GM23338 (cell line): ENCODE measurements at regions not wholly inside any gene's neighbourhood (a gene's known extent, or its start where the extent isn't known, plus 50 kb on each side); places are given as distances from the start of the nearest gene placed in this dataset.

Source experiments
- CREB1 ChIP-seq: fragments of 250-450 bp; sonication (Bioruptor Pico); IDR thresholded peaks from 2 replicates; pipeline ENCODE4 v1.5.0; 2020; ENCODE audit warnings: low read depth, mild to moderate bottlenecking, moderate library complexity
- CTCF ChIP-seq, 2 experiments: fragments of 200-600 bp in 1 of 2; sonication (generic) in 1 of 2; conservative IDR thresholded peaks; 2 replicates each; pipeline versions ENCODE4 v1.5.1 to v1.6.1; 2016 to 2017; ENCODE audit warnings: antibody characterized with exemption in 2 of 2, low read depth in 2 of 2, mild to moderate bottlenecking in 2 of 2, moderate library complexity in 1 of 2
- EZH2 ChIP-seq: fragments of 200-600 bp; sonication (generic); IDR thresholded peaks from one replicate; pipeline ENCODE4 v1.8.0; 2017; ENCODE audit warnings: antibody characterized with exemption, mild to moderate bottlenecking, low read depth; ENCODE audit not compliant: unreplicated experiment
- EZH2phosphoT487 ChIP-seq: fragments of 200-600 bp; sonication (generic); IDR thresholded peaks from one replicate; pipeline ENCODE4 v1.8.1; 2018; ENCODE audit warnings: antibody characterized with exemption; ENCODE audit not compliant: unreplicated experiment
- JUNB ChIP-seq: IDR thresholded peaks from one replicate; pipeline ENCODE4 v1.6.1; 2016; ENCODE audit warnings: antibody characterized with exemption; ENCODE audit not compliant: unreplicated experiment
- NANOG ChIP-seq: IDR thresholded peaks from 2 replicates; pipeline ENCODE4 v1.6.1; 2016; ENCODE audit warnings: antibody characterized with exemption, borderline replicate concordance
- POLR2AphosphoS5 ChIP-seq: IDR thresholded peaks from 2 replicates; pipeline ENCODE4 v1.6.1; 2016; ENCODE audit warnings: antibody characterized with exemption, low read depth
- ZNF114 ChIP-seq: fragments of 250-450 bp; sonication (Bioruptor Pico); IDR thresholded peaks from 2 replicates; pipeline ENCODE4 v1.5.0; 2020; ENCODE audit warnings: mild to moderate bottlenecking, moderate library complexity
- TF ChIP-seq, protein P1 (sequence below): IDR thresholded peaks from one replicate; pipeline ENCODE4 v1.6.1; 2018; ENCODE audit warnings: antibody characterized with exemption; ENCODE audit not compliant: unreplicated experiment
- TF ChIP-seq, protein P2 (sequence below): IDR thresholded peaks from 2 replicates; pipeline ENCODE4 v1.6.1; 2016; ENCODE audit warnings: antibody characterized with exemption

DNA sequence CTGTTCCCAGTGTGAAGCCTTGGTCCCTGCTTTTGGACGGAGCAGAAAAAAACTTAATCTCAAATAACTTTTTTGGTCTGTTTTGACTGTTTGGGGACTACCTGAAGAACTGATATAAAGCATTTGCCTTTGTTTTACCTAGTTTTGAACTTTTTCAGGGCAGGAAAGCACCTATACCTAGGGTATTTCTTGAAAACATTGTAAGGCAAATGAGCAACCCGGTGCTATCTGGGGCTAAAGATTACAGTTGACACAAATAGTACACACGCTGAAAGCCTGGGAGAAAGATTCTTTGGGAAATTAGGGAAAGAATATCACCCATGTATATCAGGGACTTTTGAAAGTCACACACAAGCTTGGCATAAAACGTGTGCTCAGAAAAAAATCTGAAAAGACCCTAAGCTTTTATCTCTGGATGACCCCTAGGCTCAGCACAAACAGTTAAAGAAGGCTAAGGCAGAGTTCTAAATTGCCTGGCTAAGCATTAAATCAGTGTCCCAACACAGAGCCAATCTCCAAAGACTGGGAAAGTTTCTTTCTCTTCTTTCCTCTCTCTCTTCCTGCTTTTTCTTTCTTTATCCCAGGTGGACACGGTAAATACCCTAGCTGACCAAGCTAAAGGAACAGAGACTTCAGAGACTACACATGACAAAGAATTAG is 389.8 kb downstream of the SH2D4B start:
- TF ChIP-seq POLR2AphosphoS5 = no peak
- TF ChIP-seq CTCF (conservative IDR thresholded peaks at IDR 0.05; ENCODE audit: low read depth in 2 of 2) = no peak
- no peak for TF ChIP-seq JUNB
- TF ChIP-seq EZH2 = no peak
- TF ChIP-seq EZH2phosphoT487 = no peak
- TF ChIP-seq, protein P1, sequence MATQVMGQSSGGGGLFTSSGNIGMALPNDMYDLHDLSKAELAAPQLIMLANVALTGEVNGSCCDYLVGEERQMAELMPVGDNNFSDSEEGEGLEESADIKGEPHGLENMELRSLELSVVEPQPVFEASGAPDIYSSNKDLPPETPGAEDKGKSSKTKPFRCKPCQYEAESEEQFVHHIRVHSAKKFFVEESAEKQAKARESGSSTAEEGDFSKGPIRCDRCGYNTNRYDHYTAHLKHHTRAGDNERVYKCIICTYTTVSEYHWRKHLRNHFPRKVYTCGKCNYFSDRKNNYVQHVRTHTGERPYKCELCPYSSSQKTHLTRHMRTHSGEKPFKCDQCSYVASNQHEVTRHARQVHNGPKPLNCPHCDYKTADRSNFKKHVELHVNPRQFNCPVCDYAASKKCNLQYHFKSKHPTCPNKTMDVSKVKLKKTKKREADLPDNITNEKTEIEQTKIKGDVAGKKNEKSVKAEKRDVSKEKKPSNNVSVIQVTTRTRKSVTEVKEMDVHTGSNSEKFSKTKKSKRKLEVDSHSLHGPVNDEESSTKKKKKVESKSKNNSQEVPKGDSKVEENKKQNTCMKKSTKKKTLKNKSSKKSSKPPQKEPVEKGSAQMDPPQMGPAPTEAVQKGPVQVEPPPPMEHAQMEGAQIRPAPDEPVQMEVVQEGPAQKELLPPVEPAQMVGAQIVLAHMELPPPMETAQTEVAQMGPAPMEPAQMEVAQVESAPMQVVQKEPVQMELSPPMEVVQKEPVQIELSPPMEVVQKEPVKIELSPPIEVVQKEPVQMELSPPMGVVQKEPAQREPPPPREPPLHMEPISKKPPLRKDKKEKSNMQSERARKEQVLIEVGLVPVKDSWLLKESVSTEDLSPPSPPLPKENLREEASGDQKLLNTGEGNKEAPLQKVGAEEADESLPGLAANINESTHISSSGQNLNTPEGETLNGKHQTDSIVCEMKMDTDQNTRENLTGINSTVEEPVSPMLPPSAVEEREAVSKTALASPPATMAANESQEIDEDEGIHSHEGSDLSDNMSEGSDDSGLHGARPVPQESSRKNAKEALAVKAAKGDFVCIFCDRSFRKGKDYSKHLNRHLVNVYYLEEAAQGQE = no peak
- no peak for TF ChIP-seq ZNF114
- TF ChIP-seq CREB1 (CRISPR knock-in tag) = no peak
- TF ChIP-seq, protein P2, sequence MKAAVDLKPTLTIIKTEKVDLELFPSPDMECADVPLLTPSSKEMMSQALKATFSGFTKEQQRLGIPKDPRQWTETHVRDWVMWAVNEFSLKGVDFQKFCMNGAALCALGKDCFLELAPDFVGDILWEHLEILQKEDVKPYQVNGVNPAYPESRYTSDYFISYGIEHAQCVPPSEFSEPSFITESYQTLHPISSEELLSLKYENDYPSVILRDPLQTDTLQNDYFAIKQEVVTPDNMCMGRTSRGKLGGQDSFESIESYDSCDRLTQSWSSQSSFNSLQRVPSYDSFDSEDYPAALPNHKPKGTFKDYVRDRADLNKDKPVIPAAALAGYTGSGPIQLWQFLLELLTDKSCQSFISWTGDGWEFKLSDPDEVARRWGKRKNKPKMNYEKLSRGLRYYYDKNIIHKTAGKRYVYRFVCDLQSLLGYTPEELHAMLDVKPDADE = no peak
- TF ChIP-seq NANOG = no peak
